NAMALWA (cell line): ENCODE measurements at regions not wholly inside any gene's neighbourhood (a gene's known extent, or its start where the extent isn't known, plus 50 kb on each side); places are given as distances from the start of the nearest gene placed in this dataset.

Source experiments
- DNase-seq: peaks from one replicate; pipeline ENCODE4 v3.0.0-alpha.2; 2015; ENCODE audit warnings: low spot score

- no peak for DNase-seq
Measured at GRCh38 chr4:14100349-14100748, 472.8 kb upstream of the BOD1L1 start.

- DNase-seq: no peak
Measured at GRCh38 chr4:14110407-14110806, 482.9 kb upstream of the BOD1L1 start.

GRCh38 chr4:14111730-14112181 is 484.2 kb upstream of the BOD1L1 start:
- DNase-seq: no peak

- DNase-seq: no peak
Measured at GRCh38 chr4:14115106-14115505, 487.6 kb upstream of the BOD1L1 start.

GRCh38 chr4:14117575-14118238 is 490.2 kb upstream of the BOD1L1 start:
- no peak for DNase-seq

- no peak for DNase-seq
Measured at GRCh38 chr4:14124816-14125215, 497.3 kb upstream of the BOD1L1 start.

- peak; percentile 1 for DNase-seq
Measured at GRCh38 chr4:14125375-14126129, 498.0 kb upstream of the BOD1L1 start.

GRCh38 chr4:14130551-14130950 is 503.0 kb upstream of the BOD1L1 start:
- DNase-seq: no peak

- no peak for DNase-seq
Measured at GRCh38 chr4:14131335-14131734, 503.8 kb upstream of the BOD1L1 start.

GRCh38 chr4:14132301-14132700 is 504.8 kb upstream of the BOD1L1 start:
- DNase-seq: no peak

- no peak for DNase-seq
Measured at GRCh38 chr4:14138106-14138505, 510.6 kb upstream of the BOD1L1 start.

GRCh38 chr4:14143892-14144291 is 516.4 kb upstream of the BOD1L1 start:
- DNase-seq: peak; percentile 4

- no peak for DNase-seq
Measured at GRCh38 chr4:14149176-14150053, 521.9 kb upstream of the BOD1L1 start.

- DNase-seq: no peak
Measured at GRCh38 chr4:14151101-14151500, 523.6 kb upstream of the BOD1L1 start.

- DNase-seq: no peak
Measured at GRCh38 chr4:14152834-14153519, 525.5 kb upstream of the BOD1L1 start.

GRCh38 chr4:14155803-14156202 is 528.3 kb upstream of the BOD1L1 start:
- DNase-seq: no peak

- DNase-seq: no peak
Measured at GRCh38 chr4:14157262-14157661, 529.7 kb upstream of the BOD1L1 start.

GRCh38 chr4:14165222-14165920 is 537.8 kb upstream of the BOD1L1 start:
- DNase-seq: peak; percentile 29

GRCh38 chr4:14167876-14168510 is 540.5 kb upstream of the BOD1L1 start:
- no peak for DNase-seq

- no peak for DNase-seq
Measured at GRCh38 chr4:14168919-14169318, 541.4 kb upstream of the BOD1L1 start.

GRCh38 chr4:14169460-14169859 is 541.9 kb upstream of the BOD1L1 start:
- DNase-seq: no peak
